ENCODE measurements at regions not wholly inside any gene's neighbourhood (a gene's known extent, or its start where the extent isn't known, plus 50 kb on each side); places are given as distances from the start of the nearest gene placed in this dataset.
"Not testable (repeated sequence)": the region's sequence is repeated elsewhere in the genome, so short reads cannot be mapped to it uniquely, and the experiment has no call there.

DNA sequence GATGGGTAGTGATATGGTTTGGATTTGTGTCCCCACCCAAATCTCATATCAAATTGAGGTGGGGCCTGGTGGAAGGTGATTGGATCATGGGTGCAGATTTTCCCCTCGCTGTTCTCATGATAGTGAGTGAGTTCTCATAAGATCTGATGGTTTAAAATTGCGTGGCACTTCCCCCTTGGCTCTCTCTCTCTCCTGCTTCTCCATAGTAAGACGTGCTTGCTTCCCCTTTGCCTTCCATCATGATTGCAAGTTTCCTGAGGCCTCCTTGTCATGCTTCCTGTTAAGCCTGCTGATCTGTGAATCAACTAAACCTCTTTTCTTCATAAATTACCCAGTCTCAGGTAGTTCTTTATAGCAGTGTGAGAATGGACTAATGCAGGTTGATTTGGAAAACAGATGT, 223.2 kb upstream of the APCDD1 start:
- DNase-seq, result no peak

DNA sequence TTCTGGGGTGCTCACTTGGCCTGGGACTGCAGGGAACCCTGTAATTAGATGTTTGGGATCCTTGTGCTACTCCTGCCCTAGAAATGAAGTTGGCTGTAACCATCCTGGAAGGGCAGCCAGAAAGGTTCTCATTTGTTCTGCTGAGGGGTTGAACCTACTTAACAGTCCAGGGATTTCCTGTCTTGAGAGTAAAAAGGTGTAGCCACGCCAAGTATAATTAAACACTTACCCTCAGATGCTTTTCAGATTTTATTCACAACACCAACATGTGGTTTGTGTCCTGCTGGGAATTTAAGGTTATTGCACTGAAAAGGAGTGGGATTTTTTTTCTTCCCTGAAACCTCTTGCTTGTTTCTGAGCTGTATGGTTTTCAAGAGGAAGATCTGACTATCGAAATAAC, 222.4 kb upstream of the APCDD1 start:
- DNase-seq, result no peak

DNA sequence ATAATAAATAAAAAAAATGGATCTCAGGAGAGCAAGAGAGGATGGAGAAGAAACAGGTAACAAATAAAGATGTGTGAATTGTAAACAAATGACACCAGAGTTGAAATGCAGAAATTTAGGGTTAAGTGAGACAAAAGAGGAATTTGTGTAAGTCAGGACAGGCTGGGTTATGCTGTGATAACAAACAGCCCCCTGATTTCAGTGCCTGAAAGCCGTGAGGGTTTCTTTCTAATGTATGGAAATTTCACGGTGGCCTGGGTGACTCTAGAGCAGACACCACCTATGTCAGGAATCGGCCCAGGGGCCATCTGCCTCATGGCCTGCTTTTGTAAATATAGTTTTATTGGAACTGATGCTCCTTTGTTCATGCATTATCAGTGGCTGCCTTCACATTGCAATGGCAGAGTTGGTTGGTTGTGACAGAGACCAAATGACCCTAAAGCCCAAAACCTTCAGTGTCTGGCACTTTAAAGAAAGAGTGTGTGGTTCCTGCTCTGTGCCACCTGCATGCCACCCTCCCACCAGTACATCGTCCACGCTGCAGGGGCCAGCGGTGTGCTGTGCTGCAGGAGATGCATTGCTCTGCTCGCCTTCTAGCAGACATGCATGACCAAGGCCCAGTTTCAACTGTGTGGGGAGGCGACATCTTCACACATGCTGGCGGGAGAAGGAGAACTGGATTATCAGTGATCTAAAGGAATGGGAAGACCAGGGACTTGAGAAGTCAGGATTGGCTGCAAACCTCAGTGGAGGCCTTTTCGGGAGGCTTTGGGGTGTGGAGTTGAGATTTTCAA, 221.2 kb upstream of the APCDD1 start:
- no peak for DNase-seq

DNA sequence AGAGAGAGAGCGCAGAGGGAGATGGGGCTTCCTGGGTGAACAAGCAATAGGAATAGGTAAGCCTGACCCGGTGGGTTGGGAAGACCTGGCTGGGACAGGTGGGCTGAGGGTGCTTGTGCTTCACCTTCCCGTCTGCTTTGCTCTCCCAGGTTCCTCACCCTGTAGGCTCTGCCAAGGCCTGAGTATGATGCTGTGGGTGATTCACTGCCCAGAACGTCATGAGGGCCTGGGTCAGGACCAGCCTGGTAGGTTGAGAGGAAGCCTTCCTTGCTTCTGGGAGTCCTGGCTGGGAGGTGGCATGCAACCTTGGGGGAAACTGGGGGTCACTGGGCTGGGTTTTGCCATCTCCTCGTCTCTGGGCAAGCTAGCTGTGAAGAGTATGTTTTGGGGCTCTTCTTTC, 220.2 kb upstream of the APCDD1 start:
- no peak for DNase-seq

DNA sequence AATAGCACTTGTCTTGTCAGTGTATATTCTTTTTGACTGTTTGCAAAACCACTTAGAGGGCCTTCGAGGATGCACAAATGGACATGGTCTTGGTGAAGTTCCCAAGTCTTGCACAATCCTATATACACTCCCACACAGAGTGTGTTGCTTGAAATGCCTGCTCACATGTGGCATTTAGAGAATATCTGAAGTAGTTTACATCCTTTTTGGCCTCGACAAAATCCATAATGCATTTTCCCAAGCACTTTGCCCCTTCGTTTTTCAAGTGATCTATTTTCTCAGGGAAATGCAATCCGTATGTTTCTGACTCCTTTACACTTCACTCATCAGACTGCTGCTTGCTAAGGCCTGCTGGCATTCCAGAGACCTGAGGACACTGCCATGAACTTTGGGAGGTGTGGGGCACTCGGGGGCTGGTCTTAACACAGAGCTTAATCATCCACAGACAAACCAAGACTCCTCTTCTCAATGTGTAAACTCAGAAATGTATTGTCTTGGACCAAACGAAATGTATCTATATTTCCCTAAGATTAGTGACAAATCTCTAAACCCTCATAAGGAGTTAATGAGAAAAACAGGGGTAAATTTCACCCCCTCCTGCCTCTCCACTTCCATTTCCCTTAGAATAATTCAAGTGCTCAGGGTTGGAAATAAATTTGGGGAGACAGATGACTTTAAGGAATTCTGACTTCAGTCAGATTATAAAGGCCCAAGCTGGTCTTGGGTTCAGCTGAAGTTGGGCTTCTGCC, 219.3 kb upstream of the APCDD1 start:
- no peak for DNase-seq

DNA sequence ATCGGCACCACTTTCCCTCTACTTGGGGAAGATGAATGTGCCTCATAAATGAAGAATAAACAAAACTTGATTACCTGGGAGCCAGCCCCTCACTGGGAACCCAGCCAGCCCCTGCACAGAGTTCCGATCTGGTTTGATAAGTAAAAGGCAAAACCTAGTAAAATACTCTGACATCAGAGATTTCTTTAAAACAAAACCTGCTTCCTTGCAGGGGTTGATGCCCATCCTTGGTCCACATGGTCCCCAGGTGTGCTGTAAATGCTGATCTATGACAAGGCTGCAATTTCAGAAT, 218.8 kb upstream of the APCDD1 start:
- DNase-seq, result no peak

DNA sequence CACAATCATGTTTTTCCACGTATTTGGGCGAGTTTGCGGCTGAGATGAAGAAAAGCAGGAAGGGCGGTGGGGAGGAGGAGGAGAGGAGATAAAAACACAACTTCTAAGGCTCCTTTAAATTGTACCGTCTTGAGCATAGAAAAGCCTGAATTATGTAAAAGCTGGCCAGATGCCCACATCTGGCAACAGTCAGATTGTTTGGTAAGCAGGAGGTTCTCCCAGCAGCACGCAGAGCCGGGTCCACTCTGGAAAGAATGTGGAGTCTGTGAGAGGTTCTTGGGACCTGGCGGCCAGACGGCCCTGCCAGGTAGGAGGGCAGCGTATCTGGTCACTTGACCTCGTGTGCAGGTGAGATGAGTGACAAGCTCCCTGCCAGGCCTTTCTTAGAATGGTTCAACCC, 215.3 kb upstream of the APCDD1 start:
- peak; percentile 58 for DNase-seq

DNA sequence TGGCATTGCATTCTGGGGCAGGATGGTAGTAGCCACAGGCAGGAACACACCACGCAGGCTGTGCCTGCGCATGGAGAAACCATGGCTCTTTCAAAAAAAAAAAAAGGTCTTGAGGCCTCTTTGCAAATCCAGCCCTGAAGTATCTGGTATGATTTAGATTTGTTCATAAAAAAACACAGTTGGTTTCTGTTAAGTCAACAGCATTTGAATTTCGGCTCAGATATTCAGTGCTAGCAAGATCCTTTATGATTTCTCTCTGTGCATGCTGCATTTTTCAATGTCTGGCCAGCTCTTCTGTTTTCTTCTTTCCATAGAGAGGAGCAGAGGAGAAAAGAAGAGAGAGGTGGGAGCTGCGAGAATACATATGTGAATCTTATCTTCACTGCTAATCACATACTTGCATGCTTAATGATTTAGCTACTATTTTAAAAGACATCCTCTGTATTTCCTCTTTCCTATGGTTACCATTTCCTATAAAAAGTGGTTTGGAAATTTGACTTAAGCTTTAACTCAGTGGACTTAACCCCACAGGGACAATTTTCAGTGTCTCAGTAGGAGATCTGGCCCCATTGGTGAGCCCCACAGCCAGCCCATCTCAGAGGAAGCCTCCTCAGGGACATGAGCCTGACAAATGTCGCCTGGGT, 214.3 kb upstream of the APCDD1 start:
- DNase-seq, result no peak

DNA sequence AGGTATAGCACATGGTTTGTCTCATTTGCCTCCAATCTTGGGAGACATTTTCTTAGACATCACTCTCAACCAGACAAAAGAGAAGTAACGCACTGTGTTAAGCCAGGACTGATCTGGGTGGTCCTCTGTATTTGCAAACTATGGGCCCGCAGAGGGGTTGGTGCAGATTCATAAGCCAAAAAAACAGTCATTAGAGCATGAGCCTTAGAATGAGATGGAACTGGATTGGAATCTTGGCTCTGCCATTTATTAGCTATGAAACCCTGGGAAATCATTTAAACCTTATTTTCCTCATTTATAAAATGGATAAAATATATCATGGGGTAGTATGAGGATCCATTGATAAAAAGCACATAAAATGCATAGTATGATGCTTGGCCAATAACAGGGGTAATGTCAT, 213.5 kb upstream of the APCDD1 start:
- no peak for DNase-seq

DNA sequence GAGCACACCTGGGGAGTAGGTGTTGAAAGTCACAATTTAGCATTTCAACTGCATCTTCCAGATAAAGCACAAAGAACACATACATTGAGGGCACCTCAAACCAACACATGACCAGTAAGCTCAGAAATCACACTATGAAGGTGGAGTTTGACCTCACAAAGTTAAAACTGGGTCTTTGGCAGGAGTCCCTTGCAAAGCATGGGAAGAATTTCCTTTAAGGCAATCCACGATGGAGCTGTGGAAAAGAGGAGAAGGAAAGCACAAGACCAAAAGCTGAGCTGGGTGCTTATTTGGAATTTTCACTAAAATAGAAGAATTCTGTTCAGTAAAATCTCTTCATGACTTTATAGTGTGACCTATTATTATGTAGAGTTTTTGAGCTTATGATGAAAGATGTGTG, 212.9 kb upstream of the APCDD1 start:
- DNase-seq, result no peak

DNA sequence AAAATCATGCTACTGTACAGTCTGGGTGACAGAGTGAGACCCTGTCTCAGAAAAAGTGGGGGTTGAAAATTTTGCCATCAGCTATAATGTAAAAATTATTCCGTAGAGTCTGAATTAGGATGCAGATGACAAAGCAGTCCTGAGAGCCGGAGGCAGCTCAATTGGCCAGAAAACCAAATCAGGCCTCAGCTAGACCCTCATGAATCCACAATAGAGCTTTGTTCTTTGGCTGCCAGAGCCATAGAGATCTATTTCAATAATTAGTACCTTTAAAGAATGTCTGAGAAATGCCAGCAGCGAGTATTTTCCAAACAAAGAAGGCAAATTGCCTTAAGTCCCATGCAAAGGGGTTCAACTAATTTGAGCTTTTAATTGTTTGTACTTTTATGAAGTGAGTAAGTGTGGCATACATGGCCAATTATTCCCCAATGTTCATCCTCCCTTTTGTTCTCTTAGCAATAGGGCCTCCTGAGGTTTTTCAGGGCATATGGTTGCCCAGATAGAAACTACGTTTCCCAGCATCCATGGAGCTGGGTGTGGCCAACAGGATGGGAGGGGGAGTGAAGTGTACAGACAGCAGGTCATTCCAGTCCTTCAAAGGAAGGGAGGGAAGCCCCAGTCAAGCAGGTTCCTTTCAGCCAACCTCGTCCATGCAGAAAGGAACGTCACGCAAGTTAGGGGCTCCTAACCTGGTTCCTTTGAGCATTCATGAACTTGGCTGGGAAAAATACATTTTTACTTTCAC, 211.3 kb upstream of the APCDD1 start:
- no peak for DNase-seq

DNA sequence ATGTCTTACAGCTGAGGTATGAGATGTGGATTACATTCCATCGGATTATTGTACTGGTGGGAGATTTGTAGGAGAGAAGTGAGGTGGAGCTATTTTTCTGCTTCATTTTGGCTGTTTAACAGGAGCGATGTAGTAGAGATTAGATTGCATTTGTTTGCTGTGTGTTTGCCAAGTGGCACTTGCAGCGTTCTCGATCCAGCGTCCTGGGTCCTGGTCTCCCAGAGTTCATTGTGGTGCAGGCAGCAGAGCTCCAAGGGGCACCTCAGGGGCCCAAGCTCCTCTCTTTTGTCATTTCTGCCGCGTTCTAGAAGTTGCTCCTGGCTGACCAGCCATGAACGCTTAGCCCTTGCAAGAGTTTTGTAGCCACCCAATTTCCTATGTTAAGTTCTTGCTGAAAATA, 210.1 kb upstream of the APCDD1 start:
- DNase-seq, result no peak

DNA sequence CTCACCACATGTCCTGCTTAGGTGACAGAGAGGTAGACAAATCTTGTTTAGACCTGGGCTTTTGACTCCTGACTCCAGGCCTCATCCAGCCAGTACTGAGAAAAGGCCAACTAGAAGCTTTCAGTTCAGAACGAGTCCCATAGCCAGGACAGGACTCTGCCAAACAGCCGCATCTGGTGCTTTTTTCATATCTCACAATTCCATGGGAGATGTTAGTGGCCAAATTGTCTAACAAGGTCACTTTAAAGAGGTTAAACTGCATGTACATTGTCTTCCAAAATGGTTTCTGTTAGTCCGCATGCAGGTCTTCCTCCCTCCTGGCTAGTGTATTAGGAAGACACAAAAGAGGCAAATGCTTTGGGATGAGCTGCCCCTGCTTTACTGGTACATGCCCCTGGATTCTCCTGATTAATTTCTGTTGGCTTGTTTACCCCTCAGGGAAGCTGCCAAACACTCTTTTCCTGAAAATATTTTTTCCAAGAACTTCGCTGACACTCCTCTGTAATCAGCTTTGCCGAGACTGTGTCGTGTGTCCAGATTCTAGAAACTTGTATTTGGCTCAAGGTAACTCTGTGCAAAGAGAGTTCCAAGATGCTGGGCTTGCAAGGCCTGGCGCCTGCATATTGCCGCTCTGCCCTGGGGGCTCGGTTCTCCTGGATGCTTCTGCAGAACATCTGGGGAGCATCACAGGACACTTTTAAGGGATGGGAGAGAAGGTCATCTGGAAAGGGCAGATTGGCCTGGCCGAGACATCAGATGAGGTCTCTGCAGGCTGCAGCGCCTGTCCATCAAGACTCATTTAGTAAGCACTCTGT, 209.2 kb upstream of the APCDD1 start:
- DNase-seq, result no peak

DNA sequence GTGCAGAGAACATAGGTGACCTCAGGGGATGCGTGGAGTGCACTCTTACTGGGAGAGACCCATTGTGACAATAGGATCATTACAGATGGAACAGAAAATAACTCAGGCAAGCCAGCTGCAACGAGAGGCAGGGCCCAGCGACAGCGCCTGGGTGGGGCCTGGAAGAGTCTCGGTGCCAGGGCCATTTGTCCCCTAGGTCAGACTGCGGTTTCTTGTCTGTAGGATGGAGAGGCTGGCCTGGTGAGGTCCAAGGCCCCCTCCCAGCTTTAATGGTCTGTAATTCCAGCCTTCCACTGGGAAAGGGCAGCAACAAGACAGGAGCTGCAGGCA, 208.6 kb upstream of the APCDD1 start:
- DNase-seq, result no peak

DNA sequence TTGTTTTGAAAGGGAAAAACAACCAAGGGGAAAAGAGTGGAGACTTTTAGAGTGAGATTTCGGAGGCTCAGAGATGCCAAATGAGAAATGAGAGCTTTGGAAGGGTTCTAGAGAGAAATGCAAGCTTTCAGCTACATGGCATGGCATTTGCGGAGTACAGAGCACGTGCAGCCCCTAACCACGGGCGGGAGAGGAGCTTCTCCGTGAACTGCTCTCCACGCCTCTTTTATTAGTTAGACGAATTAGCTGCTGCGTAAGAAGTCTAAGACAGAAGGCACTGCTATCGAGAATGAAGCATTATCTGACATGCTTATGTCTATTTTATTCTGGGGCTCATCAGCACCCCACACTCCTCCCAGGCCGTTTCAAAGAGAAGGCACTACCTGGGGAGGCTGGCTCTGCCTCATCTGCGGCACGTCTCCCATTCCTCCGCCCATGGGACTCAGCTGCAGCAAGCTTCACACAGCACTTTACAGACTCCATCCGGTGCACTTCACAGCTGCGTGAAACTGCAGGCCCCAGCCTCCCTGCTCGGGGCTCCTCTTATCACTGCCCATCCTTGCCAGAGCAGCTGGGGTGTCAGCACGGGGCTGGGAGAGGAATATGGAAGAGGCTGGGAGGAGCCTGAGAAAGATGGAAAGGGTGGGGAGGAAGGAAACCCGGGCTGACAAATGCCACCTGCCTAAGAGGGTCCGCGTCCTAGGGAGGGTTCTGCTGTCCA, 207.3 kb upstream of the APCDD1 start:
- DNase-seq, result peak; percentile 59

DNA sequence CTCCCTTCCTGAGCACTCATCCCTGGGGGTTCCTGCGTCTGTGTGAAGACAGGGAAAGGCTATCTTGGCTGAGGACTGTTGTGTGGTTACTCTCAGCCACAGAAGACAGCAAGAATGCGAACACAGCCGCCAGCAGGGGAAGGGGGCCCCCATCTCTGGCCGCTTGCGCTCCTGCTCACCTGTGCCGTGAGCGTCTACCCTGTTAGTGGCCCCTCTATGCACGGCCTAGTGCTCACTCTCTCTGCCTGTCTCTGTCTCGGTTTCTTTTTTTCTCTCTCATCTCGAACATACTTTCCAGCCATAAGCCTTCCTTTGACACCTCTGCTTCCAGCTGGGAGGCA, 206.7 kb upstream of the APCDD1 start:
- DNase-seq, result no peak

DNA sequence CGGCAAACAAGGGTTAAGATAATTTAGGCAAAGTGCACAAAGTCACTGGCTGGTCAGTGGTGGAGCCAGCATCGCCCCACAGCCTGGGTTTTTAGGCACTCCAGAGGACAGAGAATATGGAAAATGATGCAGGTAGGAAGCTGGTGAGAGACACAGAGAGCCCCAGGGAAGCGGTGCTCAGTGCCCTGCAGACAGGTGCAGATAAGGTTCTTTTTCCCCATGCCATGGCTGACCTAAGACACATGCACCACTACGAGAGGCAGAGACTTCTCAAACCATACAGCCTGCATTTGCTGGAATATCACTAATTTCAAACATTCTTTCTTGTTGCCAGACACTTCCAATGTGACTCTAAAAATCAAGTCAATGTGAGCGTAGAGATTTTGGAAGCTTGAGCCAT, 205.7 kb upstream of the APCDD1 start:
- DNase-seq, result no peak

DNA sequence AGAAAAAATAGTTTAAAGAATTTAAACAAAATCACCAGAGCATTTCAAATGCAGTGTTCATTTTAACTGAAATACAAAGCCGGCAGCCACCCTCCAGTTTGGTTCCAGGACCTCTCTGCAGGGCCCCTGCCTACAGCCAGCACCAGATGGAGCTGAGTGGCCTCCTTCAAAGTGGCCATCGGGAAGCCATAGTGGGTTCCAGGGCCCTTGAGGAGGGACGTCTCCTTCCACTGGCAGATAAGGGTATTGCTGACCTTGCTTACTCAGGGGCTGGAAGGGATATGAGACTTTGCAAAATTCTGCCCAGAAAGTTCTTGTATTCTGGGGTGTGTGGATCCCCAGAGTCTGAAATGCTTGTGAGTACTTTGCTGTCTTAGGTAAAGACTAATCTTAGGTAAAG, 205.2 kb upstream of the APCDD1 start:
- no peak for DNase-seq

DNA sequence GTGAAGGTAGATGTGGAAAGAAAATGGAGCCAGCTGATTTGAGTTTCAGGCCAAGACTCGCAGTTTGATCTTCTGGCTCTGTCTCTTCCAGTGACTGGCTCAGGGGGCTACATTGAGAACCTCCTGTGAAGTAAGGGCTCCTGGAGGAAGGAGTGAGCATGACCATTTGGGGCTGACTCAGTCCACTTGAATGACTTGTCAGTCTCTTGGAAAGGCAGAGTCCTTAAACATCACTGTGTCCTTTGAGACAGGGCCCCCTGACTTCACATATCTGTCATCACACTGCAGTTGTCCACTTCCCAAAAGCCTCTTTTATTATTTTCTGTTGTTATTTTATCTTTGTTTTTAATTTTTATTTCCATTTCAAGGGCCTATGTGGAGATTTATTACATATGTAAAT, 204.6 kb upstream of the APCDD1 start:
- no peak for DNase-seq

DNA sequence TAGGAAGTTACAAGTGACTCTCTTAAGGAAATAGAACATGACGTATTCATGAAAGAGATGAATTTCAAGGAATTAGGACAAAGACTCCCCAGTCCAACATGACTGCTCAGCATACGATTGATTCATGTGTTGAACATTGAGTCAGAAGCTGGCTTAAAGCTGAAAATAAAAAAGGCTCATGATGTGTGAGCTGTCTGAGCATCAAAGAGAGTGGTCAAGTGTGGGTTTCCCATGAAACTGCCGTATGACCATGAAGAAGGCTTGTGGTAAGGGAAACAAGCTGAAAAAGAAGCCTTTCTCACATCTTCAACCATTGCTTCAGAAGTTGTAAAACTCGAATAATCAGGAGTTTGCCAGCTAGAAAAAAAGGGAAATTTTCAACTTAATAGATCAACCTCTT, 201.9 kb upstream of the APCDD1 start:
- DNase-seq, result no peak

DNA sequence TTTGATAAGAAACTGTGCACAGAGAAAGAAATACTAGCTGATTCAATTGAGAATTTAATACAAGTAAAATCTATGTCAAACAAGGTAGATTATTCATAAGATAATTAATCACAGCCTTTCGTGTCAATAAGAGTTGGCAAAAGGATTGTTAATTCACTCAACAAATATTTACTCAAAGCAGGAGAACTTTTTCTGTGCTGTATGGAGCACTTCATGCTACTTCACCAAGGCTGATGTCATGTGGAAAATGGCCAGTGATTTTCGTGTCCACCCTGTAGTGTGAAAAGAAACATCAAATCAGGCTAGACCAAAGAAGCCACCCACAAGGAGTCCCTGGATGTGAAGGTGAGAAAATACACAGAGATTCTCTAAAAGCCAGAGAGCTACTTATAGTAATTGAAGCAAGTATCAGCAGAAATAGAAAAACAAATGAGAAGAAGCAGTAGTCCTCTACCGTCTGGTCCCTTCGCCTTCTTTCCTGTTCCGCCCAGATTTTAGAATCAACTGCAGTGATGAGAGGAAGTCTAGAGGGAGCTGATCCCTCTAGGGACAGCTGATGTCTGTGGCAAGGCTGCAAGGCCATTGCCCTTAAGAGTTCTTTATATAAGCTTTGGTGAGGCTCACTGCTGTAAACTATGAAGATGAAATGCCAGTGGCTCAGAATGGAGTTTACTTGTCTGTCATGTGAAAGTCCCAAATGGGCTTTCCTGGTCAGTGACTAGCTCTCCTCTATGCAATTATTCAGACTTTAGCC, 201.3 kb upstream of the APCDD1 start:
- no peak for DNase-seq

DNA sequence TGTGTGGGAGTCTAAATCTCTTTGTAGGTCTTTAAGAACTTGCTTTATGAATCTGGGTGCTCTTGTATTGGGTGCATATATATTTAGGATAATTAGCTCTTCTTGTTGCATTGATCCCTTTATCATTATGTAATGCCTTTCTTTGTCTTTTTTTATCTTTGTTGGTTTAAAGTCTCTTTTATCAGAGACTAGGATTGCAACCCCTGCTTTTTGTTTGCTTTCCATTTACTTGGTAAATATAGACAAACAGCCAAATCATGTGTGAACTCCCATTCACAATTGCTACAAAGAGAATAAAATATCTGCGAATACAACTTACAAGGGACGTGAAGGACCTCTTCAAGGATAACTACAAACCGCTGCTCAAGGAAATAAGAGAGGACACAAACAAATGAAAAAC, 198.2 kb upstream of the APCDD1 start:
- not testable (repeated sequence) for DNase-seq
